SK-N-SH (cell line): ENCODE measurements at regions not wholly inside any gene's neighbourhood (a gene's known extent, or its start where the extent isn't known, plus 50 kb on each side); places are given as distances from the start of the nearest gene placed in this dataset.

ENCODE experiments used
- CTCF ChIA-PET: fragments of 300-600, 350-600 bp; formaldehyde crosslinking; extraction: SDS; loops from one replicate; lab custom pipeline; 2021; lab: Yijun Ruan, JAX
- POLR2A ChIA-PET: fragments of 350-600 bp; sonication (Branson Sonifier 250); formaldehyde crosslinking; extraction: SDS; loops from one replicate; lab custom pipeline; 2020; ENCODE audit warnings: antibody characterized with exemption, inconsistent platforms; lab: Yijun Ruan, JAX
- DNase-seq: peaks from one replicate; pipeline ENCODE4 v3.0.0; 2012
- H2AFZ ChIP-seq: fragments of 200-600 bp; sonication (generic); 2 replicates; pipeline ENCODE4 v1.8.1; 2016; ENCODE audit warnings: antibody characterized with exemption, mild to moderate bottlenecking, low read depth
- H3F3A ChIP-seq: fragments of 200-600 bp; sonication (generic); replicated peaks from 2 replicates; pipeline ENCODE3; 2016; ENCODE audit warnings: antibody characterized with exemption, mild to moderate bottlenecking; ENCODE audit not compliant: insufficient read depth
- H3K27ac ChIP-seq, 2 experiments: fragments of 200-500 bp in 1 of 2; fragments of 200-600 bp in 1 of 2; sonication (Bioruptor generic) in 1 of 2; sonication (generic), shearing (Covaris generic) in 1 of 2; 2 replicates each; pipeline versions ENCODE4 v1.5.1 to v1.6.1; 2014 to 2016; ENCODE audit warnings: low read depth in 2 of 2, inconsistent platforms in 1 of 2, low read length in 1 of 2, mild to moderate bottlenecking in 1 of 2, mixed read lengths in 1 of 2
- H3K27me3 ChIP-seq: fragments of 200-600 bp; sonication (generic), shearing (Covaris generic); 2 replicates; pipeline ENCODE4 v1.6.1; 2016; ENCODE audit warnings: mixed run types; ENCODE audit not compliant: insufficient read depth
- H3K36me3 ChIP-seq, 2 experiments: fragments of 200-500 bp in 1 of 2; fragments of 200-600 bp in 1 of 2; sonication (Bioruptor generic) in 1 of 2; sonication (generic) in 1 of 2; replicated peaks in 1 of 2; 2 replicates each; pipeline versions ENCODE3 to v1.5.1; 2014 to 2016; ENCODE audit warnings: low read length in 1 of 2, mild to moderate bottlenecking in 1 of 2; ENCODE audit not compliant: insufficient read depth in 2 of 2, control insufficient read depth in 1 of 2
- H3K4me1 ChIP-seq, 2 experiments: fragments of 200-500 bp in 1 of 2; fragments of 200-600 bp in 1 of 2; sonication (Bioruptor generic) in 1 of 2; sonication (generic), shearing (Covaris generic) in 1 of 2; 2 replicates each; pipeline versions ENCODE4 v1.5.1 to v1.6.1; 2014 to 2016; ENCODE audit warnings: low read depth in 1 of 2, low read length in 1 of 2, mixed run types in 1 of 2; ENCODE audit not compliant: insufficient read depth in 2 of 2, control insufficient read depth in 1 of 2
- H3K4me2 ChIP-seq: fragments of 200-600 bp; sonication (generic), shearing (Covaris generic); 2 replicates; pipeline ENCODE4 v1.6.1; 2017; ENCODE audit warnings: mixed run types
- H3K4me3 ChIP-seq, 2 experiments: fragments of 200-500 bp in 1 of 2; fragments of 200-600 bp in 1 of 2; sonication (Bioruptor generic) in 1 of 2; sonication (generic), shearing (Covaris generic) in 1 of 2; 2 replicates each; pipeline versions ENCODE4 v1.5.1 to v1.8.1; 2014 to 2016; ENCODE audit warnings: low read depth in 2 of 2, inconsistent platforms in 1 of 2, low read length in 1 of 2, mild to moderate bottlenecking in 1 of 2, mixed read lengths in 1 of 2, moderate library complexity in 1 of 2
- H3K79me2 ChIP-seq: fragments of 200-600 bp; sonication (generic); 2 replicates; pipeline ENCODE4 v1.8.1; 2017; ENCODE audit warnings: mild to moderate bottlenecking; ENCODE audit not compliant: insufficient read depth
- H3K9ac ChIP-seq: fragments of 200-600 bp; sonication (generic); 2 replicates; pipeline ENCODE4 v1.6.1; 2017; ENCODE audit warnings: mixed run types
- H3K9me2 ChIP-seq: fragments of 200-600 bp; sonication (generic); 2 replicates; pipeline ENCODE4 v1.6.1; 2017; ENCODE audit warnings: mixed run types
- H3K9me3 ChIP-seq: fragments of 200-600 bp; sonication (generic); 2 replicates; pipeline ENCODE4 v1.6.1; 2017; ENCODE audit warnings: mixed run types, mild to moderate bottlenecking, moderate library complexity
- H4K20me1 ChIP-seq: fragments of 200-600 bp; sonication (generic); 2 replicates; pipeline ENCODE4 v1.6.1; 2017; ENCODE audit warnings: mild to moderate bottlenecking, mixed run types; ENCODE audit not compliant: insufficient read depth
- CHD2 ChIP-seq: fragments of 150-350 bp; IDR thresholded peaks from 2 replicates; pipeline ENCODE4 v1.6.1; 2018; ENCODE audit warnings: low read length; ENCODE audit not compliant: partially characterized antibody
- CTCF ChIP-seq: fragments of 200-600 bp; sonication (generic); IDR thresholded peaks from 2 replicates; pipeline ENCODE4 v1.6.1; 2017; ENCODE audit warnings: antibody characterized with exemption, mild to moderate bottlenecking, moderate library complexity
- ELF1 ChIP-seq: IDR thresholded peaks from 2 replicates; pipeline ENCODE4 v1.4.0; 2012
- EP300 ChIP-seq, 2 experiments: IDR thresholded peaks; 2 replicates each; pipeline versions ENCODE4 v1.4.0 to v1.6.1; 2012; ENCODE audit warnings: borderline replicate concordance in 1 of 2, low read depth in 1 of 2, low read length in 1 of 2
- EZH2phosphoT487 ChIP-seq: fragments of 200-600 bp; sonication (generic); IDR thresholded peaks from 2 replicates; pipeline ENCODE4 v1.6.1; 2017; ENCODE audit warnings: low read depth, mixed run types, mild to moderate bottlenecking, antibody characterized with exemption, moderate library complexity, borderline replicate concordance
- FOSL2 ChIP-seq: IDR thresholded peaks from 2 replicates; pipeline ENCODE4 v1.4.0; 2012; ENCODE audit warnings: low read depth, mild to moderate bottlenecking, moderate library complexity, borderline replicate concordance
- FOXJ3 ChIP-seq: sonication (generic); formaldehyde crosslinking; IDR thresholded peaks from 2 replicates; pipeline ENCODE4 v1.5.1; 2020; ENCODE audit warnings: mild to moderate bottlenecking, missing genetic modification reagents
- GABPA ChIP-seq: IDR thresholded peaks from 2 replicates; pipeline ENCODE4 v1.4.0; 2012; ENCODE audit warnings: low read depth, mild to moderate bottlenecking
- JUND ChIP-seq: IDR thresholded peaks from 2 replicates; pipeline ENCODE4 v1.4.0; 2012
- MAX ChIP-seq: IDR thresholded peaks from 2 replicates; pipeline ENCODE4 v1.4.0; 2012; ENCODE audit warnings: low read depth
- MEF2A ChIP-seq: IDR thresholded peaks from 2 replicates; pipeline ENCODE4 v1.4.0; 2012; ENCODE audit warnings: low read depth, borderline replicate concordance
- MXI1 ChIP-seq: IDR thresholded peaks from 2 replicates; pipeline ENCODE4 v1.6.1; 2012; ENCODE audit warnings: mild to moderate bottlenecking, low read depth, low read length, improper control_type of control experiment
- NFIC ChIP-seq: IDR thresholded peaks from 2 replicates; pipeline ENCODE4 v1.4.0; 2012; ENCODE audit warnings: borderline replicate concordance
- NRF1 ChIP-seq: IDR thresholded peaks from 2 replicates; pipeline ENCODE4 v1.6.1; 2012; ENCODE audit warnings: low read depth, mild to moderate bottlenecking, low read length
- RAD21 ChIP-seq: IDR thresholded peaks from 2 replicates; pipeline ENCODE4 v1.6.1; 2012; ENCODE audit warnings: mild to moderate bottlenecking, low read length
- REST ChIP-seq: IDR thresholded peaks from 2 replicates; pipeline ENCODE4 v1.6.1; 2012; ENCODE audit warnings: mild to moderate bottlenecking, low read depth, low read length, moderate library complexity
- RFX5 ChIP-seq: IDR thresholded peaks from 2 replicates; pipeline ENCODE4 v1.6.1; 2012; ENCODE audit warnings: mild to moderate bottlenecking, improper control_type of control experiment, low read length
- RXRA ChIP-seq: IDR thresholded peaks from 2 replicates; pipeline ENCODE4 v1.4.0; 2012; ENCODE audit warnings: low read depth, mild to moderate bottlenecking, borderline replicate concordance
- TAF1 ChIP-seq: IDR thresholded peaks from 2 replicates; pipeline ENCODE4 v1.6.1; 2012; ENCODE audit warnings: low read depth, mild to moderate bottlenecking, low read length, moderate library complexity, borderline replicate concordance
- USF1 ChIP-seq: IDR thresholded peaks from 2 replicates; pipeline ENCODE4 v1.4.0; 2012; ENCODE audit warnings: low read depth, borderline replicate concordance
- USF2 ChIP-seq: fragments of 150-350 bp; IDR thresholded peaks from 2 replicates; pipeline ENCODE4 v1.6.1; 2017; ENCODE audit warnings: antibody characterized with exemption, low read length, low read depth, borderline replicate concordance
- YY1 ChIP-seq: IDR thresholded peaks from 2 replicates; pipeline ENCODE4 v1.4.0; 2012; ENCODE audit warnings: low read depth, mild to moderate bottlenecking
- WGBS: methylation state at CpG from one replicate; pipeline ENCODE4 v1.1.6; 2017; ENCODE audit warnings: low lambda C conversion rate; 5-methylcytosine and 5-hydroxymethylcytosine counted together

GRCh38 chr1:181352695-181353094 is 130.6 kb upstream of the CACNA1E start:
- TF ChIP-seq CHD2, result no peak
- TF ChIP-seq FOXJ3 (CRISPR knock-in tag), result no peak
- TF ChIP-seq ELF1, result no peak
- TF ChIP-seq JUND, result no peak
- no peak for TF ChIP-seq MEF2A
- TF ChIP-seq TAF1, result no peak
- no peak for TF ChIP-seq FOSL2
- TF ChIP-seq YY1, result no peak
- no peak for TF ChIP-seq RXRA
- no peak for TF ChIP-seq REST
- TF ChIP-seq RAD21, result no peak
- no peak for TF ChIP-seq USF2
- no peak for TF ChIP-seq MXI1
- TF ChIP-seq NRF1, result no peak
- TF ChIP-seq NFIC, result no peak
- no peak for TF ChIP-seq MAX
- 41% methylated on average over 4 of the region's 4 CpGs for WGBS
- H3F3A ChIP-seq, result no peaks in the 10 kb centered on the region
- CTCF ChIA-PET, result no interaction called here
- no peaks in the 10 kb centered on the region for H4K20me1 ChIP-seq
- no peak overlapping the region for H3K4me3 ChIP-seq
- POLR2A ChIA-PET, result no interaction called here
- H3K27me3 ChIP-seq, result no peaks in the 10 kb centered on the region; the same call in 1 of the 2 replicates
- H3K9me3 ChIP-seq, result no peaks in the 10 kb centered on the region
- no peaks in the 10 kb centered on the region for H3K79me2 ChIP-seq
- DNase-seq, result no peak
- H3K4me2 ChIP-seq, result no peak overlapping the region
- no peak overlapping the region for H3K27ac ChIP-seq
- H3K9me2 ChIP-seq, result no peaks in the 10 kb centered on the region
- no peak overlapping the region for H2AFZ ChIP-seq
- H3K36me3 ChIP-seq, result no peaks in the 10 kb centered on the region
- H3K9ac ChIP-seq, result no peak overlapping the region
- H3K4me1 ChIP-seq, result no peaks in the 10 kb centered on the region

GRCh38 chr1:181353526-181353925 is 129.8 kb upstream of the CACNA1E start:
- H3K79me2 ChIP-seq, result no peaks in the 10 kb centered on the region
- CTCF ChIA-PET, result no interaction called here
- no peaks in the 10 kb centered on the region for H3K9me2 ChIP-seq
- no peak overlapping the region for H3K9ac ChIP-seq
- H3K4me1 ChIP-seq, result no peaks in the 10 kb centered on the region
- no peaks in the 10 kb centered on the region for H3K36me3 ChIP-seq
- H3F3A ChIP-seq, result no peaks in the 10 kb centered on the region
- no peak overlapping the region for H3K4me3 ChIP-seq
- POLR2A ChIA-PET, result no interaction called here
- H2AFZ ChIP-seq, result no peak overlapping the region
- no peak overlapping the region for H3K4me2 ChIP-seq
- no peaks in the 10 kb centered on the region; the same call in 1 of the 2 replicates for H3K27me3 ChIP-seq
- no peaks in the 10 kb centered on the region for H4K20me1 ChIP-seq
- 30% methylated on average over 1 of the region's 1 CpG for WGBS
- no peak overlapping the region for H3K27ac ChIP-seq
- no peaks in the 10 kb centered on the region for H3K9me3 ChIP-seq
- DNase-seq, result no peak
- TF ChIP-seq MAX (no peak), EZH2phosphoT487 (no peak), GABPA (no peak), CTCF (no peak), EP300 (IDR thresholded peaks at IDR 0.05; ENCODE audit: borderline replicate concordance in 1 of 2, low read depth in 1 of 2, low read length in 1 of 2) (no peak), USF2 (no peak), MEF2A (no peak), RFX5 (no peak), USF1 (no peak)
